Glomerular visceral epithelial cell (primary cell): ENCODE measurements at regions not wholly inside any gene's neighbourhood (a gene's known extent, or its start where the extent isn't known, plus 50 kb on each side); places are given as distances from the start of the nearest gene placed in this dataset.
"Not testable (repeated sequence)": the region's sequence is repeated elsewhere in the genome, so short reads cannot be mapped to it uniquely, and the experiment has no call there.

ENCODE experiments used
- DNase-seq: peaks from one replicate; pipeline ENCODE4 v3.0.0-alpha.2; 2016; ENCODE audit errors: extremely low spot score

GRCh38 chr16:7278636-7279035 is 54.0 kb upstream of the RBFOX1 start:
- DNase-seq = no peak

GRCh38 chr16:7272567-7273158 is 60.0 kb upstream of the RBFOX1 start:
- no peak for DNase-seq

GRCh38 chr16:7271486-7271885 is 61.2 kb upstream of the RBFOX1 start:
- DNase-seq = no peak

GRCh38 chr16:7270823-7271222 is 61.8 kb upstream of the RBFOX1 start:
- DNase-seq = no peak

GRCh38 chr16:7270006-7270405 is 62.6 kb upstream of the RBFOX1 start:
- no peak for DNase-seq

- DNase-seq = no peak
These were observed 64.5 kb upstream of the RBFOX1 start for GRCh38 chr16:7268182-7268581.

- no peak for DNase-seq
These were observed 75.6 kb upstream of the RBFOX1 start for GRCh38 chr16:7257016-7257415.

- DNase-seq = no peak
These were observed 86.1 kb upstream of the RBFOX1 start for GRCh38 chr16:7246578-7246977.

GRCh38 chr16:7239547-7239946 is 93.1 kb upstream of the RBFOX1 start:
- no peak for DNase-seq

GRCh38 chr16:7236824-7237410 is 95.7 kb upstream of the RBFOX1 start:
- no peak for DNase-seq

GRCh38 chr16:7233975-7234374 is 98.7 kb upstream of the RBFOX1 start:
- DNase-seq = no peak

GRCh38 chr16:7231762-7232161 is 100.9 kb upstream of the RBFOX1 start:
- no peak for DNase-seq

GRCh38 chr16:7229433-7230218 is 103.0 kb upstream of the RBFOX1 start:
- not testable (repeated sequence) for DNase-seq

GRCh38 chr16:7227229-7227721 is 105.4 kb upstream of the RBFOX1 start:
- no peak for DNase-seq

GRCh38 chr16:7221157-7221556 is 111.5 kb upstream of the RBFOX1 start:
- DNase-seq = no peak

- no peak for DNase-seq
These were observed 113.7 kb upstream of the RBFOX1 start for GRCh38 chr16:7218936-7219335.

GRCh38 chr16:7217797-7218196 is 114.8 kb upstream of the RBFOX1 start:
- DNase-seq = no peak

GRCh38 chr16:7216719-7217118 is 115.9 kb upstream of the RBFOX1 start:
- no peak for DNase-seq

GRCh38 chr16:7211781-7212180 is 120.9 kb upstream of the RBFOX1 start:
- no peak for DNase-seq

GRCh38 chr16:7209598-7209997 is 123.0 kb upstream of the RBFOX1 start:
- DNase-seq = no peak

- DNase-seq = no peak
These were observed 126.2 kb upstream of the RBFOX1 start for GRCh38 chr16:7206469-7206868.

GRCh38 chr16:7200320-7200719 is 132.3 kb upstream of the RBFOX1 start:
- no peak for DNase-seq

GRCh38 chr16:7185689-7186088 is 147.0 kb upstream of the RBFOX1 start:
- DNase-seq = no peak
